C4-2B (cell line): ENCODE measurements at regions not wholly inside any gene's neighbourhood (a gene's known extent, or its start where the extent isn't known, plus 50 kb on each side); places are given as distances from the start of the nearest gene placed in this dataset.

Experiments used
- H3K27ac ChIP-seq: fragments of 450-650 bp; 2 replicates; pipeline ENCODE4 v1.5.1; 2017
- CTCF ChIP-seq: fragments of 450-650 bp; conservative IDR thresholded peaks from 2 replicates; pipeline ENCODE4 v1.5.1; 2017; ENCODE audit warnings: mild to moderate bottlenecking
- ZFX ChIP-seq: fragments of 450-650 bp; IDR thresholded peaks from 2 replicates; pipeline ENCODE4 v1.6.1; 2017

GRCh38 chr14:84726471-84726870 is 803.5 kb upstream of the FLRT2 start:
- no peak overlapping the region for H3K27ac ChIP-seq
- TF ChIP-seq ZFX (no peak), CTCF (no peak)

- no peak for TF ChIP-seq CTCF
- TF ChIP-seq ZFX, result no peak
- no peak overlapping the region for H3K27ac ChIP-seq
Observed at GRCh38 chr14:84749191-84749955, 780.6 kb upstream of the FLRT2 start.

GRCh38 chr14:84750284-84750683 is 779.7 kb upstream of the FLRT2 start:
- H3K27ac ChIP-seq, result no peak overlapping the region
- TF ChIP-seq ZFX, result no peak
- no peak for TF ChIP-seq CTCF

- no peak overlapping the region for H3K27ac ChIP-seq
- TF ChIP-seq CTCF, result no peak
- TF ChIP-seq ZFX, result no peak
Observed at GRCh38 chr14:84750763-84751554, 779.0 kb upstream of the FLRT2 start.

GRCh38 chr14:84751745-84752144 is 778.2 kb upstream of the FLRT2 start:
- H3K27ac ChIP-seq, result no peak overlapping the region

GRCh38 chr14:84760489-84761126 is 769.3 kb upstream of the FLRT2 start:
- H3K27ac ChIP-seq, result no peak overlapping the region
- TF ChIP-seq ZFX, result no peak
- TF ChIP-seq CTCF, result no peak

More at GRCh38 chr14:84751745-84752144, 778.2 kb upstream of the FLRT2 start:
- no peak for TF ChIP-seq CTCF
- TF ChIP-seq ZFX, result no peak

GRCh38 chr14:84767434-84767833 is 762.5 kb upstream of the FLRT2 start:
- no peak overlapping the region for H3K27ac ChIP-seq
- no peak for TF ChIP-seq ZFX
- no peak for TF ChIP-seq CTCF
